HEK293T (cell line): ENCODE measurements at regions not wholly inside any gene's neighbourhood (a gene's known extent, or its start where the extent isn't known, plus 50 kb on each side); places are given as distances from the start of the nearest gene placed in this dataset.

Experiments used
- CTCF ChIA-PET: fragments of 350-600 bp; formaldehyde crosslinking; extraction: SDS; loops from one replicate; lab custom pipeline; 2021; ENCODE audit warnings: antibody characterized with exemption, inconsistent platforms; lab: Yijun Ruan, JAX
- POLR2A ChIA-PET: fragments of 350-600 bp; formaldehyde crosslinking; extraction: SDS; loops from one replicate; lab custom pipeline; 2020; ENCODE audit warnings: antibody characterized with exemption, inconsistent platforms; lab: Yijun Ruan, JAX
- DNase-seq: peaks from one replicate; pipeline ENCODE4 v3.0.0; 2012; ENCODE audit warnings: mixed read lengths; ENCODE audit errors: extremely low spot score
- ARNT ChIP-seq: fragments of 450-650 bp; IDR thresholded peaks from 2 replicates; pipeline ENCODE4 v1.6.1; 2017; ENCODE audit warnings: mild to moderate bottlenecking
- BHLHE40 ChIP-seq: fragments of 450-650 bp; IDR thresholded peaks from 2 replicates; pipeline ENCODE4 v1.6.1; 2016; ENCODE audit warnings: mild to moderate bottlenecking, moderate library complexity, borderline replicate concordance
- CTBP1 ChIP-seq: fragments of 450-650 bp; IDR thresholded peaks from 2 replicates; pipeline ENCODE4 v1.6.1; 2016; ENCODE audit warnings: borderline replicate concordance
- ELF4 ChIP-seq: fragments of 450-650 bp; IDR thresholded peaks from 2 replicates; pipeline ENCODE4 v1.6.1; 2017; ENCODE audit warnings: antibody characterized with exemption
- FOXA1 ChIP-seq: fragments of 450-650 bp; IDR thresholded peaks from 2 replicates; pipeline ENCODE4 v1.6.1; 2016; ENCODE audit warnings: mild to moderate bottlenecking
- FOXK2 ChIP-seq: fragments of 450-650 bp; IDR thresholded peaks from 2 replicates; pipeline ENCODE4 v1.6.1; 2016; ENCODE audit warnings: mild to moderate bottlenecking
- FOXM1 ChIP-seq: fragments of 450-650 bp; IDR thresholded peaks from 2 replicates; pipeline ENCODE4 v1.6.1; 2017; ENCODE audit warnings: mild to moderate bottlenecking, borderline replicate concordance
- HDGF ChIP-seq: fragments of 450-650 bp; IDR thresholded peaks from 2 replicates; pipeline ENCODE4 v1.6.1; 2017; ENCODE audit warnings: antibody characterized with exemption, borderline replicate concordance
- L3MBTL2 ChIP-seq: fragments of 450-650 bp; conservative IDR thresholded peaks from 2 replicates; pipeline ENCODE4 v1.6.1; 2016; ENCODE audit warnings: mild to moderate bottlenecking
- LEF1 ChIP-seq: fragments of 450-650 bp; IDR thresholded peaks from 2 replicates; pipeline ENCODE4 v1.6.1; 2017; ENCODE audit warnings: mild to moderate bottlenecking, borderline replicate concordance
- NFRKB ChIP-seq: fragments of 450-650 bp; IDR thresholded peaks from 2 replicates; pipeline ENCODE4 v1.6.1; 2016; ENCODE audit warnings: mild to moderate bottlenecking, moderate library complexity
- SP1 ChIP-seq: fragments of 450-650 bp; IDR thresholded peaks from 2 replicates; pipeline ENCODE4 v1.6.1; 2017
- SUZ12 ChIP-seq: fragments of 450-650 bp; IDR thresholded peaks from 2 replicates; pipeline ENCODE4 v1.6.1; 2016; ENCODE audit warnings: mild to moderate bottlenecking
- TARDBP ChIP-seq: fragments of 450-650 bp; IDR thresholded peaks from 2 replicates; pipeline ENCODE4 v1.6.1; 2016
- ZNF384 ChIP-seq: fragments of 450-650 bp; IDR thresholded peaks from 2 replicates; pipeline ENCODE4 v1.6.1; 2016
- TF ChIP-seq, protein P1 (sequence below): fragments of 450-650 bp; IDR thresholded peaks from 2 replicates; pipeline ENCODE4 v1.6.1; 2016

DNA sequence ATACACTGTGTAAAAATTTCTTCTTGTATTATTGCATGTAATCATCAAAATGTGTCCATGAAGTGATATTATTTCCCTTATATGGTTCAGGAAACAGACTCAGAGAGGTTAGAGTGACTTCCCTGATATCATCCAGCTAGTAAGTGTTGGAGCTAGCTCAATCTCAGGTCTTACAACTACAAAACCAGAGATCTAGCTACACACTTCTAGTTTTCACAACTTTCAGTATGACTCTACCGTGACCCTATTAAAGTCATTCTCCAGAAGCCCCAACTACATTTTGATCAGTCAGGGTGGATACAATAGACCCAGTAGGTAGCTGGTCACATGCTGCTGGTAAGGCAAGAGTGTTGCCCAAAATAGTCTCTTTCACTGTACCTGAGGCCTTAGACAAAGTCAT lies 165.3 kb downstream of the GOLIM4 start:
- DNase-seq: no peak
- POLR2A ChIA-PET: no interaction called here
- CTCF ChIA-PET: interaction anchor here (0.7 kb wide), 1 partner anchor 350 kb away, joined by 3 read pairs; no protein-coding TSS in a partner anchor
- TF ChIP-seq L3MBTL2 (no peak), FOXK2 (no peak), HDGF (no peak), CTBP1 (no peak), FOXA1 (no peak), NFRKB (no peak)

DNA sequence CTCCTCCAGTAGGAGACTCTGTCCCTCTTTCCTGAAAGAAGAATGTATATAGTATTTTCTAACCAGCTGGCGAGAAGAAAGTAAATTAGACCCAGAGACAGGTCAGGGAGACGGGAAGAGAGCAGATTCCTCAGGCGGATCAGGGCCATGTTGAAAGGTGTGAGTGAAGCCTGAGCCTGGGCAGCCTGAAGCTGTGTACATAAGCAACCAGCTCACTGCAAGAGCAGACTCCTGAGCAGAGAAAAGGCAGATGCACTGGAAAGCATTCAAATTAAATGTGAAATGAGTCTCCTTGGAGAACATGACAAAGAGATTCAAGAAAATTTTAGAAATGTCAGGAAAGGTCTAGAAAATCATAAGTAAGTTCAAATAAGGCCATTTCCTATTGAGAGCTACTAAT lies 165.8 kb downstream of the GOLIM4 start:
- DNase-seq: no peak
- TF ChIP-seq ELF4 (no peak), FOXK2 (no peak), FOXM1 (no peak), TARDBP (no peak), SP1 (no peak), BHLHE40 (no peak), ZNF384 (no peak), SUZ12 (no peak), HDGF (no peak), FOXA1 (no peak)
- TF ChIP-seq, protein P1, sequence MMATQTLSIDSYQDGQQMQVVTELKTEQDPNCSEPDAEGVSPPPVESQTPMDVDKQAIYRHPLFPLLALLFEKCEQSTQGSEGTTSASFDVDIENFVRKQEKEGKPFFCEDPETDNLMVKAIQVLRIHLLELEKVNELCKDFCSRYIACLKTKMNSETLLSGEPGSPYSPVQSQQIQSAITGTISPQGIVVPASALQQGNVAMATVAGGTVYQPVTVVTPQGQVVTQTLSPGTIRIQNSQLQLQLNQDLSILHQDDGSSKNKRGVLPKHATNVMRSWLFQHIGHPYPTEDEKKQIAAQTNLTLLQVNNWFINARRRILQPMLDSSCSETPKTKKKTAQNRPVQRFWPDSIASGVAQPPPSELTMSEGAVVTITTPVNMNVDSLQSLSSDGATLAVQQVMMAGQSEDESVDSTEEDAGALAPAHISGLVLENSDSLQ: no peak
- ChIA-PET POLR2A (no interaction called here), CTCF (interaction anchor here (0.7 kb wide), 1 partner anchor 349 kb away, joined by 3 read pairs; no protein-coding TSS in a partner anchor)

GRCh38 chr3:167928381-167928780 lies 167.3 kb downstream of the GOLIM4 start:
- ChIA-PET POLR2A (no interaction called here), CTCF (interaction anchor here (0.7 kb wide), 1 partner anchor 52 kb away, joined by 6 read pairs; no protein-coding TSS in a partner anchor)
- no peak for TF ChIP-seq FOXK2
- TF ChIP-seq CTBP1: no peak
- TF ChIP-seq SUZ12: no peak
- TF ChIP-seq NFRKB: no peak
- TF ChIP-seq LEF1: no peak
- TF ChIP-seq, protein P1: no peak
- no peak for TF ChIP-seq FOXA1
- no peak for TF ChIP-seq HDGF
- TF ChIP-seq ZNF384: no peak
- no peak for TF ChIP-seq FOXM1
- TF ChIP-seq ARNT: no peak
- no peak for TF ChIP-seq L3MBTL2

GRCh38 chr3:167920747-167921146 lies 175.0 kb downstream of the GOLIM4 start:
- POLR2A ChIA-PET: no interaction called here

More at GRCh38 chr3:167928381-167928780, 167.3 kb downstream of the GOLIM4 start:
- DNase-seq: no peak

GRCh38 chr3:167919590-167919989 lies 176.1 kb downstream of the GOLIM4 start:
- CTCF ChIA-PET: no interaction called here
- no peak for DNase-seq
- TF ChIP-seq FOXK2 (no peak), NFRKB (no peak), ELF4 (no peak), CTBP1 (no peak), ARNT (no peak), L3MBTL2 (no peak), BHLHE40 (no peak), FOXA1 (no peak), LEF1 (no peak), ZNF384 (no peak), TARDBP (no peak), SP1 (no peak), FOXM1 (no peak), SUZ12 (no peak)
- TF ChIP-seq, protein P1: no peak
- POLR2A ChIA-PET: no interaction called here

More at GRCh38 chr3:167920747-167921146, 175.0 kb downstream of the GOLIM4 start:
- TF ChIP-seq FOXM1: no peak
- TF ChIP-seq LEF1: no peak
- no peak for TF ChIP-seq NFRKB
- TF ChIP-seq ARNT: no peak
- no peak for TF ChIP-seq ELF4
- no peak for TF ChIP-seq SP1
- TF ChIP-seq ZNF384: no peak
- TF ChIP-seq FOXA1: no peak
- TF ChIP-seq CTBP1: no peak
- TF ChIP-seq SUZ12: no peak
- DNase-seq: no peak
- CTCF ChIA-PET: no interaction called here

GRCh38 chr3:167918686-167919085 lies 177.0 kb downstream of the GOLIM4 start:
- ChIA-PET POLR2A (no interaction called here), CTCF (no interaction called here)
- no peak for DNase-seq
- TF ChIP-seq ARNT: no peak

GRCh38 chr3:167918008-167918596 lies 177.6 kb downstream of the GOLIM4 start:
- CTCF ChIA-PET: no interaction called here
- POLR2A ChIA-PET: no interaction called here
- TF ChIP-seq CTBP1 (no peak), SP1 (no peak), LEF1 (no peak), ZNF384 (no peak), NFRKB (no peak), ELF4 (no peak), FOXM1 (no peak), SUZ12 (no peak), HDGF (no peak), TARDBP (no peak)
- TF ChIP-seq, protein P1: no peak
- no peak for DNase-seq
